Lung (tissue), 11 donors: ENCODE measurements at regions not wholly inside any gene's neighbourhood (a gene's known extent, or its start where the extent isn't known, plus 50 kb on each side); places are given as distances from the start of the nearest gene placed in this dataset.
"Not testable (repeated sequence)": the region's sequence is repeated elsewhere in the genome, so short reads cannot be mapped to it uniquely, and the experiment has no call there.

Source experiments
- ATAC-seq: fragments of 200-7000 bp; cut with Tn5 transposase; one replicate; pipeline ENCODE4 v1.9.1; 2020; ENCODE audit warnings: moderate number of reproducible peaks; ENCODE audit not compliant: insufficient read depth, low FRiP score
- DNase-seq, 3 donors: peaks; one replicate each; pipeline ENCODE4 v3.0.0-alpha.2; 2013 to 2017
- H3K27ac ChIP-seq, 2 donors: one replicate each; pipeline ENCODE4 v1.5.1; 2013; ENCODE audit warnings: mild to moderate bottlenecking in 2 of 2, moderate library complexity in 2 of 2, control low read depth in 1 of 2, inconsistent platforms in 1 of 2, low read depth in 1 of 2, low read length in 1 of 2
- H3K27me3 ChIP-seq, 3 donors: one replicate each; pipeline ENCODE4 v1.5.1; 2013; ENCODE audit warnings: low read length in 2 of 3; ENCODE audit not compliant: control insufficient read depth in 3 of 3, insufficient read depth in 3 of 3
- H3K36me3 ChIP-seq, 4 donors: one replicate each; pipeline ENCODE4 v1.5.1; 2013; ENCODE audit warnings: low read length in 4 of 4, mild to moderate bottlenecking in 1 of 4, moderate library complexity in 1 of 4; ENCODE audit not compliant: control insufficient read depth in 4 of 4, insufficient read depth in 4 of 4
- H3K4me1 ChIP-seq, 5 donors: one replicate each; pipeline ENCODE4 v1.5.1; 2013; ENCODE audit warnings: low read length in 5 of 5, mild to moderate bottlenecking in 2 of 5, moderate library complexity in 1 of 5; ENCODE audit not compliant: control insufficient read depth in 5 of 5, insufficient read depth in 5 of 5
- H3K4me3 ChIP-seq: one replicate; pipeline ENCODE4 v1.5.1; 2013; ENCODE audit warnings: mild to moderate bottlenecking, control low read depth, moderate library complexity
- H3K9ac ChIP-seq, 2 donors: one replicate each; pipeline ENCODE4 v1.5.1; 2013; ENCODE audit warnings: low read length in 2 of 2, control low read depth in 1 of 2; ENCODE audit not compliant: insufficient read depth in 1 of 2
- H3K9me3 ChIP-seq, 4 donors: one replicate each; pipeline ENCODE4 v1.5.1; 2013; ENCODE audit warnings: low read length in 3 of 4, mild to moderate bottlenecking in 1 of 4, moderate library complexity in 1 of 4; ENCODE audit not compliant: control insufficient read depth in 4 of 4, insufficient read depth in 3 of 4
- CTCF ChIP-seq: IDR thresholded peaks from 2 replicates; pipeline ENCODE4 v1.5.1; 2012; ENCODE audit warnings: mild to moderate bottlenecking; ENCODE audit errors: control extremely low read depth, extremely low read depth
- WGBS, 2 donors: extraction: QIAGEN DNeasy Blood & Tissue Kit; methylation state at CpG; one replicate each; pipeline ENCODE4 v1.1.7; 2013; 5-methylcytosine and 5-hydroxymethylcytosine counted together
- donor health status: control.
- donor health status: control.
- donor health status: Bipolar disorder and iron deficiency.
- donor health status: healthy.
- donor health status: DM: yes; HTN: yes; CAD: no.

- no peak overlapping the region for H3K27ac ChIP-seq
- no peaks in the 10 kb centered on the region for H3K27me3 ChIP-seq
- no peak for TF ChIP-seq CTCF
- no peak for ATAC-seq
- H3K9ac ChIP-seq = no peak overlapping the region
- H3K9me3 ChIP-seq = peaks cover 0 to 8% (median 5%) of the 10 kb centered on the region in 4 donors
- no peaks in the 10 kb centered on the region for H3K4me1 ChIP-seq
- H3K36me3 ChIP-seq = no peaks in the 10 kb centered on the region
- no peak overlapping the region for H3K4me3 ChIP-seq
- WGBS, 2 donors = 94 to 96% methylated on average over 5 of the region's 5 CpGs
- no peak for DNase-seq
These were observed 137.6 kb upstream of the TLE3 start for GRCh38 chr15:70235347-70235746.

- no peak for ATAC-seq
- H3K9ac ChIP-seq = no peak overlapping the region
These were observed 136.7 kb upstream of the TLE3 start for GRCh38 chr15:70234256-70234905.

GRCh38 chr15:70231484-70231883 is 133.8 kb upstream of the TLE3 start:
- Histone ChIP-seq H3K9me3 (peaks cover 0 to 8% (median 6%) of the 10 kb centered on the region in 4 donors), H3K4me3 (no peak overlapping the region), H3K27me3 (no peaks in the 10 kb centered on the region), H3K9ac (no peak overlapping the region), H3K4me1 (no peaks in the 10 kb centered on the region), H3K36me3 (no peaks in the 10 kb centered on the region), H3K27ac (no peak overlapping the region)
- 89 to 98% methylated on average over 1 of the region's 1 CpG for WGBS, 2 donors
- TF ChIP-seq CTCF = no peak
- no peak for ATAC-seq
- DNase-seq = no peak

More at GRCh38 chr15:70234256-70234905, 136.7 kb upstream of the TLE3 start:
- Histone ChIP-seq H3K9me3 (peaks cover 0 to 8% (median 6%) of the 10 kb centered on the region in 4 donors), H3K27ac (no peak overlapping the region), H3K36me3 (no peaks in the 10 kb centered on the region), H3K4me1 (no peaks in the 10 kb centered on the region), H3K27me3 (no peaks in the 10 kb centered on the region), H3K4me3 (no peak overlapping the region)
- peak in 2 of 3 donors; percentile 40 to 44 for DNase-seq
- WGBS, 2 donors = 67 to 74% methylated on average over 9 of the region's 9 CpGs
- TF ChIP-seq CTCF = no peak

GRCh38 chr15:70227918-70228317 is 130.2 kb upstream of the TLE3 start:
- H3K4me1 ChIP-seq, H3K36me3 ChIP-seq, H3K4me3 ChIP-seq, H3K27ac ChIP-seq, H3K9me3 ChIP-seq, DNase-seq, H3K27me3 ChIP-seq, ATAC-seq, H3K9ac ChIP-seq: not testable (repeated sequence)
- 97 to 98% methylated on average over 3 of the region's 3 CpGs for WGBS, 2 donors
